Astrocyte of the cerebellum (primary cell): ENCODE measurements at regions not wholly inside any gene's neighbourhood (a gene's known extent, or its start where the extent isn't known, plus 50 kb on each side); places are given as distances from the start of the nearest gene placed in this dataset.

Source experiments
- DNase-seq: peaks from one replicate; pipeline ENCODE4 v3.0.0-alpha.2; 2011; ENCODE audit warnings: low read depth
- H3K4me3 ChIP-seq: 2 replicates; pipeline ENCODE4 v1.5.1; 2011; ENCODE audit warnings: mild to moderate bottlenecking, low read depth, low read length, moderate library complexity
- CTCF ChIP-seq: IDR thresholded peaks from 2 replicates; pipeline ENCODE4 v1.5.1; 2012; ENCODE audit warnings: low read length, low read depth, moderate library complexity, mild to moderate bottlenecking; ENCODE audit errors: missing control alignments
- in situ Hi-C: cut with HindIII; loops from 2 replicates; pipeline ENCODE4 v1.10.0; 2017; ENCODE audit warnings: low sequenced_read_pairs

GRCh38 chr16:86362155-86362849, 148.0 kb upstream of the FOXF1 start:
- in situ Hi-C loops = no loop called here
- no peak overlapping the region for H3K4me3 ChIP-seq
- TF ChIP-seq CTCF = no peak
- no peak for DNase-seq

DNA sequence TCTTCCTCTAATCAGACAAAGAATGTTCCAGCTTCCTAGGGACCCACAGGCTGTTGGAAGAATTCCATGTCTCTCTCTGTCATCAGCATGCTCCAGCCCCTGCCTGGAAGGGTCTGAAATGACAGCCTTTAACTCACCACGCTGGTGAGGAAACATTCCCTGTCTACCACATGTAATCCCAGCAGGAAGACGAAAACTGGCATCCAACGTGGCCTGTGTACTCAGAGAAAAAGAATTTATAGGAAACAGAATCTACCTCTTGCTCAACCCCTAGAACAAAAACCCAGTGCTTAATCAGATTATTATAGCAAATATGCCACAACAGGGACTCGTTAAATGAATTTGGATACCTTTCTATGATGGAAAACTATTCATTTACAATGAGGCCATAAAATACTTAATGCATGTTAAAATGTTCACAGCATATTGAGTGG, 147.3 kb upstream of the FOXF1 start:
- no peak overlapping the region for H3K4me3 ChIP-seq
- peak; percentile 95 for DNase-seq
- in situ Hi-C loops = no loop called here
- TF ChIP-seq CTCF = no peak

GRCh38 chr16:86363836-86364618, 146.3 kb upstream of the FOXF1 start:
- in situ Hi-C loops = no loop called here
- no peak for TF ChIP-seq CTCF
- no peak overlapping the region for H3K4me3 ChIP-seq
- DNase-seq = no peak

DNA sequence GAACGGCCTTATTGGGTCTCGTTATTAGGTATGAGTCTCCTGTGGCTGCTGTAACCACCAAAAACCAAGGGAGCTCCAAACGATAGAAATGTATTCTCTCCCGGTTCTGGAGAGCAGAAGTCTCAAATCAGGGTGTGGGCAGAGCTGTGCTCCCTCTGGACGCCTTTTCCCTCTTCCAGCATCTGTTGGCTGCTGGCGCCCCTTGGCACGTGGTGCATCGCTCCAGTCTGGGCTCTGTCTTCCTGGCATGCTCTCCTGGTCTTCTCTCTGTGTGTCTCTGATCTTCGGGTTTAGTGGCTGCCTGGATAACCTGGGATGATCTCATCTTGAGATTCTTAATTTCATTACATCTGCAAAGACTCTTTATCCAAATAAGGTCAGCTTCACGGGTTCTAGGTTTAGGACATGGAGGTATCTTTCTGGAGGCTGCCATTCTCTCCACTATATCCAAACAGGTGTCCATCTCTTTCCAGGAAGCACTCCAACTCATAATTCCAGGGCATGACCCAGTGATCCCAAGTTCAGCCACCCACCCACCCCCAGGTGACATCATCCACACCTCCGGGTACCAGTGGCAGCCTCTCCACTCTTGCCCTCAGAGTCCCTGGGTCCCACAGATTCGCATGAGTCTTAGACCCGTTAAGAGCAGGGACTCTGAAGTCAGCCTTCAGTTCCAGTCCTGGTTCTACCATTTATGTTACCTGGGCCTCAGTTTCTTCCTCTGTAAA, 145.5 kb upstream of the FOXF1 start:
- no peak overlapping the region for H3K4me3 ChIP-seq
- in situ Hi-C loops = no loop called here

GRCh38 chr16:86365513-86366273, 144.6 kb upstream of the FOXF1 start:
- TF ChIP-seq CTCF = no peak
- in situ Hi-C loops = no loop called here
- no peak for DNase-seq
- no peak overlapping the region for H3K4me3 ChIP-seq

More for the DNA sequence above, 145.5 kb upstream of the FOXF1 start:
- DNase-seq = no peak
- no peak for TF ChIP-seq CTCF

- no peak overlapping the region for H3K4me3 ChIP-seq
- TF ChIP-seq CTCF = no peak
- in situ Hi-C loops = no loop called here
- no peak for DNase-seq
Measured at GRCh38 chr16:86366481-86366880, 143.8 kb upstream of the FOXF1 start.
